Stimulated activated memory B cell treated with anti-CD40 and anti-IgM and Interleukin-4, amounts not matched to agents 10 μg/mL and 1 μg/mL and 100 μg/mL, for 72 hours (primary cell): ENCODE measurements at regions not wholly inside any gene's neighbourhood (a gene's known extent, or its start where the extent isn't known, plus 50 kb on each side); places are given as distances from the start of the nearest gene placed in this dataset.
A peak's percentile ranks its signal among the peaks of the same experiment; 100 is the strongest.

Experiments used
- ATAC-seq: fragments of 150-1000 bp; cut with Tn5 transposase; 2 replicates; pipeline ENCODE4 v1.10.0; 2021
- H3K27ac Mint-ChIP-seq: one replicate; pipeline ENCODE4 v1.8.0; 2022; ENCODE audit warnings: mild to moderate bottlenecking, mixed read lengths
- H3K27me3 Mint-ChIP-seq: one replicate; pipeline ENCODE4 v1.8.0; 2022; ENCODE audit warnings: mixed read lengths
- H3K36me3 Mint-ChIP-seq: one replicate; pipeline ENCODE4 v1.8.0; 2022; ENCODE audit warnings: mixed read lengths
- H3K4me1 Mint-ChIP-seq: one replicate; pipeline ENCODE4 v1.8.0; 2022; ENCODE audit warnings: mixed read lengths
- H3K4me3 Mint-ChIP-seq: one replicate; pipeline ENCODE4 v1.8.0; 2022; ENCODE audit warnings: mild to moderate bottlenecking, moderate library complexity, mixed read lengths
- H3K9me3 Mint-ChIP-seq: one replicate; pipeline ENCODE4 v1.8.0; 2022; ENCODE audit warnings: mixed read lengths

GRCh38 chr12:90301561-90302133, 593.0 kb upstream of the ATP2B1 start:
- no peaks in the 10 kb centered on the region for H3K36me3 Mint-ChIP-seq
- no peak for ATAC-seq
- H3K4me1 Mint-ChIP-seq: peaks cover 26% of the 10 kb centered on the region
- no peak overlapping the region for H3K27ac Mint-ChIP-seq
- no peaks in the 10 kb centered on the region for H3K9me3 Mint-ChIP-seq
- no peak overlapping the region for H3K4me3 Mint-ChIP-seq
- no peaks in the 10 kb centered on the region for H3K27me3 Mint-ChIP-seq

- peaks cover 26% of the 10 kb centered on the region for H3K4me1 Mint-ChIP-seq
- H3K36me3 Mint-ChIP-seq: no peaks in the 10 kb centered on the region
- H3K9me3 Mint-ChIP-seq: no peaks in the 10 kb centered on the region
- H3K4me3 Mint-ChIP-seq: no peak overlapping the region
- ATAC-seq: no peak
- H3K27ac Mint-ChIP-seq: no peak overlapping the region
- H3K27me3 Mint-ChIP-seq: peaks cover 3% of the 10 kb centered on the region
These were observed 592.5 kb upstream of the ATP2B1 start for GRCh38 chr12:90301095-90301494.

DNA sequence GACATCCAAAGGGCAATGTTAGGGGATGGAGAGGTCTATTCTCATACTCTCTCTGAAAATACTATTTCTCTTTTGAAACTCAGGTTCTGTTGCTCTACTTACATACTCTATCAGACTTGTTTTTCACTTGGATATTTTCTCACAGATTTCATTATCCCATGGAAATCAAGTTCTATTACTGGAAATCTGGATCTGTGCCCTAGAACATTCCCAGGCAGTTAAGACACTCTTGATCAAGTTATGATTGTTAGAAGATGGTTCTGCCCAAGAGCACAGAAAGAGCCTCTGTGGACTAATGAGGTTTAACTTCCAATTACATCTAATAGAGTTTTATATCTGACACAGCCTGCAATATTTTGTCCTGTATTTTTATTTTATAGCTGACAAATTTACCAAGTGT, 591.0 kb upstream of the ATP2B1 start:
- no peaks in the 10 kb centered on the region for H3K9me3 Mint-ChIP-seq
- no peak overlapping the region for H3K27ac Mint-ChIP-seq
- peaks cover 26% of the 10 kb centered on the region for H3K4me1 Mint-ChIP-seq
- peaks cover 9% of the 10 kb centered on the region for H3K27me3 Mint-ChIP-seq
- no peak for ATAC-seq
- H3K4me3 Mint-ChIP-seq: peak overlapping the region; percentile 64
- H3K36me3 Mint-ChIP-seq: no peaks in the 10 kb centered on the region

DNA sequence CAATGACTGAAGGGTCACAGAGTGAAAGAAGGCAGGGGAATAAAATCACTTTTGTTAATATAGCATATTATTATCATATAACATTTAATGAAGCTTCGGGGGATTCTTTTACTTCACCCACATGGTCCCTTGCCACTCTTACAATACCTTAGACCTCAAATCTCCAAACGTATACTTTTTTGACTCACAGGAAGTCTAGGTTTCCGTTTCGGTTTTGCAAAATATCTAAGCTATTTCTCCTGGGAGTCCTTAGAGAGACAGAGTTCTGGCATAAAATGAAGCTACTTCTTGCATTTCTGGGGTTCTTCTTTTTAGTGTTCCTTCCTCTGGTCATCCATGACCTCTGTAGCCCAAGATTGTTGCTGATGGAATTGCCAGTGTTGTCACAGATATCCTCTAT, 590.5 kb upstream of the ATP2B1 start:
- H3K36me3 Mint-ChIP-seq: no peaks in the 10 kb centered on the region

GRCh38 chr12:90298289-90298948, 589.8 kb upstream of the ATP2B1 start:
- ATAC-seq: no peak
- Mint-ChIP-seq H3K4me1 (peaks cover 26% of the 10 kb centered on the region), H3K9me3 (no peaks in the 10 kb centered on the region), H3K36me3 (no peaks in the 10 kb centered on the region), H3K4me3 (no peak overlapping the region), H3K27ac (no peak overlapping the region), H3K27me3 (peaks cover 9% of the 10 kb centered on the region)

More for the DNA sequence above, 590.5 kb upstream of the ATP2B1 start:
- Mint-ChIP-seq H3K27me3 (peaks cover 9% of the 10 kb centered on the region), H3K4me3 (peak overlapping the region; percentile 64), H3K9me3 (no peaks in the 10 kb centered on the region), H3K4me1 (peaks cover 26% of the 10 kb centered on the region), H3K27ac (no peak overlapping the region)
- ATAC-seq: peak; percentile 60

- no peaks in the 10 kb centered on the region for H3K9me3 Mint-ChIP-seq
- no peak overlapping the region for H3K27ac Mint-ChIP-seq
- no peaks in the 10 kb centered on the region for H3K36me3 Mint-ChIP-seq
- no peak overlapping the region for H3K4me3 Mint-ChIP-seq
- ATAC-seq: no peak
- peaks cover 9% of the 10 kb centered on the region for H3K27me3 Mint-ChIP-seq
- H3K4me1 Mint-ChIP-seq: peaks cover 35% of the 10 kb centered on the region
These were observed 587.2 kb upstream of the ATP2B1 start for GRCh38 chr12:90295858-90296257.

GRCh38 chr12:90292183-90292582, 583.5 kb upstream of the ATP2B1 start:
- peaks cover 9% of the 10 kb centered on the region for H3K27me3 Mint-ChIP-seq
- peaks cover 10% of the 10 kb centered on the region for H3K9me3 Mint-ChIP-seq
- ATAC-seq: no peak
- H3K4me1 Mint-ChIP-seq: peaks cover 13% of the 10 kb centered on the region
- no peaks in the 10 kb centered on the region for H3K36me3 Mint-ChIP-seq
- H3K27ac Mint-ChIP-seq: no peak overlapping the region
- no peak overlapping the region for H3K4me3 Mint-ChIP-seq

- Mint-ChIP-seq H3K4me1 (peaks cover 9% of the 10 kb centered on the region), H3K36me3 (no peaks in the 10 kb centered on the region), H3K27me3 (peaks cover 8% of the 10 kb centered on the region), H3K27ac (no peak overlapping the region), H3K4me3 (no peak overlapping the region), H3K9me3 (peaks cover 13% of the 10 kb centered on the region)
- ATAC-seq: no peak
These were observed 582.6 kb upstream of the ATP2B1 start for GRCh38 chr12:90290980-90291975.

DNA sequence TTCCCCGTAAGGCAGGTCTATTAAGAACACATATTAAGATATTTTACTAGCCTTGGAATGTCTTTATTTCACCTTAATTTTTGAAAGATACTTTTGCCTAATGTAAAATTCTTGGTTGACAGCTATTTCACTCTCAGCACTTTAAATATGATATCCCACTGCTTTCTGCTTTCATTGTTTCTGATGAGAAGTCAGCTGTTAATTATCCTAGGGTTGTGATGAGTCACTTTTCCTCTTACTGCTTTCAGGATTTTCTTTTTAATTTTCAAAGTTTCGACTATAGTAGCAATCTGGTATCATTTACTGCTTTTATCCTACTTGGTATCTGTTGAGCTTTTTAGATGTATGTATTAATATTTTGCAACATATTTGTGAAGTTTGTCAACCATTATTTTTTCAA, 578.9 kb upstream of the ATP2B1 start:
- peaks cover 11% of the 10 kb centered on the region for H3K4me1 Mint-ChIP-seq

GRCh38 chr12:90281154-90281868, 572.7 kb upstream of the ATP2B1 start:
- peaks cover 20% of the 10 kb centered on the region for H3K9me3 Mint-ChIP-seq
- H3K36me3 Mint-ChIP-seq: peaks cover 6% of the 10 kb centered on the region
- H3K4me1 Mint-ChIP-seq: peaks cover 20% of the 10 kb centered on the region
- ATAC-seq: no peak
- H3K27ac Mint-ChIP-seq: peak overlapping the region; percentile 61
- no peaks in the 10 kb centered on the region for H3K27me3 Mint-ChIP-seq
- H3K4me3 Mint-ChIP-seq: no peak overlapping the region

More for the DNA sequence above, 578.9 kb upstream of the ATP2B1 start:
- Mint-ChIP-seq H3K9me3 (peaks cover 20% of the 10 kb centered on the region), H3K4me3 (no peak overlapping the region), H3K36me3 (no peaks in the 10 kb centered on the region), H3K27ac (no peak overlapping the region), H3K27me3 (no peaks in the 10 kb centered on the region)
- ATAC-seq: no peak

GRCh38 chr12:90280564-90281058, 572.0 kb upstream of the ATP2B1 start:
- Mint-ChIP-seq H3K27ac (peak overlapping the region; percentile 61), H3K36me3 (peaks cover 6% of the 10 kb centered on the region), H3K9me3 (peaks cover 20% of the 10 kb centered on the region), H3K4me3 (no peak overlapping the region), H3K4me1 (peaks cover 20% of the 10 kb centered on the region), H3K27me3 (no peaks in the 10 kb centered on the region)
- ATAC-seq: peak; percentile 76

DNA sequence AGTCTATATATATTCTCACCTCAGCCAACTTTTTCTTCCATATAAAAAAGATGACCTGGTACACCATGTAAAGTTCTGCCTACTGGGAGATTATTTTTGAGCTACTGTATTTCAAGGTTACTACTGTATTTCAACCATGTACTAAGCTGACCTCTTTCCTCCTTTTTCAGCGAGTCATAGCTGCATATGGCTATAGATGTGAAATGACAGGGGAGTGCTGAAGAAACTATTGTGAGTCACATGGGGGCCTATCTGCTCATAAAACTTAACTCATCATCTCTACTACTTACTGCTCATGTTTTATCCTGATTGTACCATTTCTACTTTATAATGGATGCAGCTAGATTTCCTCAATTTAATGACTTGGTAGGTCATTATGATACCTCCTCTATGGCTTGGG, 571.4 kb upstream of the ATP2B1 start:
- peaks cover 17% of the 10 kb centered on the region for H3K9me3 Mint-ChIP-seq
- no peak overlapping the region for H3K27ac Mint-ChIP-seq
- peaks cover 6% of the 10 kb centered on the region for H3K36me3 Mint-ChIP-seq
- H3K4me3 Mint-ChIP-seq: no peak overlapping the region
- H3K27me3 Mint-ChIP-seq: no peaks in the 10 kb centered on the region
- H3K4me1 Mint-ChIP-seq: peaks cover 20% of the 10 kb centered on the region
- ATAC-seq: no peak

DNA sequence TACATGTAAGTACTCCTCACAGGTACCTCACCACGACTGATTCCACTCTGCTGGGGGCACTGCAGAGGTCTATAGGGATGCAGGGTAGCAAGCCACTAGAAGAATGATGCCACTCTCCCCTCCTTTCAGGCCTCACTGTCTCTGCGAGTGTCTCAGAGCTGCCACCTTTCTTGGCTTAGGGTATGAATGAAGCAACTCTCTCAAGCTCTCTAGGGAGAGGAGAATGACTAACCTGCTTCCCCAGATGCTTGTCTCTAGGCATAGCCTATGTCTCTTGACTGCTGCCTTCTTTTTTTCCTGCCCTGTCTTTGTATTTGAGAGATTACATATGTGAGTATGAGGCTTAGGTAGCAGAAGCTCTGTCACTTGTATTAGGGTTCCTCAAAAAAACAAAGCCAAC, 566.5 kb upstream of the ATP2B1 start:
- Mint-ChIP-seq H3K4me3 (no peak overlapping the region), H3K4me1 (peaks cover 11% of the 10 kb centered on the region), H3K9me3 (peaks cover 5% of the 10 kb centered on the region), H3K27me3 (no peaks in the 10 kb centered on the region), H3K36me3 (no peaks in the 10 kb centered on the region), H3K27ac (no peak overlapping the region)
- ATAC-seq: no peak

DNA sequence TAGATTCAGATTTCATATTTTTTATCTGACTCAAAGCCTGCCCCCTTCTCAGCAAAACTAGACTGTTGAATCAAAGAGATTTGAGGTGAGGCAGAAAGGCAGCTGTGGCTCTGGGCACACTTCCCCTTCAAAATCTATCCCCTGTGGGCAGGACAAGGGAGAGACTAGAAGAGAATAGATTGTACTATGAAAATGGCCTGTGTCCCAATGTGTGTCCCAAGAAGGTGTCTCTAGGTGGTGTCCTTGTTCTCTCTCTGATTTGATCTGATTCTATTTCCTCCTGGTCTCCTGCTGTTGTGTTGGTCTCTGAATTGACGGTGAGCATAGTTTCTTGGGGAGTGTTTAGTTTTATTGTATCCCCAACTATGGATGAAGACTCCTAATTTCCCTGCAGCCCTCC, 565.8 kb upstream of the ATP2B1 start:
- H3K27ac Mint-ChIP-seq: no peak overlapping the region
- H3K36me3 Mint-ChIP-seq: no peaks in the 10 kb centered on the region
- no peaks in the 10 kb centered on the region for H3K27me3 Mint-ChIP-seq
- no peak overlapping the region for H3K4me3 Mint-ChIP-seq
- no peak for ATAC-seq
- H3K4me1 Mint-ChIP-seq: peaks cover 7% of the 10 kb centered on the region
- no peaks in the 10 kb centered on the region for H3K9me3 Mint-ChIP-seq

GRCh38 chr12:90268574-90268973, 559.9 kb upstream of the ATP2B1 start:
- no peak overlapping the region for H3K4me3 Mint-ChIP-seq
- no peaks in the 10 kb centered on the region for H3K27me3 Mint-ChIP-seq
- H3K27ac Mint-ChIP-seq: no peak overlapping the region
- H3K4me1 Mint-ChIP-seq: peaks cover 8% of the 10 kb centered on the region
- no peaks in the 10 kb centered on the region for H3K9me3 Mint-ChIP-seq
- no peak for ATAC-seq
- no peaks in the 10 kb centered on the region for H3K36me3 Mint-ChIP-seq
